Endothelial cell of umbilical vein (primary cell): ENCODE measurements at regions not wholly inside any gene's neighbourhood (a gene's known extent, or its start where the extent isn't known, plus 50 kb on each side); places are given as distances from the start of the nearest gene placed in this dataset.

Experiments used
- EZH2 ChIP-seq: IDR thresholded peaks from 2 replicates; pipeline ENCODE4 v1.6.1; 2012; ENCODE audit warnings: borderline replicate concordance, low read depth, mild to moderate bottlenecking, moderate library complexity, low read length, inconsistent platforms; ENCODE audit not compliant: severe bottlenecking
- JUN ChIP-seq: IDR thresholded peaks from 2 replicates; pipeline ENCODE4 v1.6.1; 2011; ENCODE audit warnings: borderline replicate concordance, low read depth; ENCODE audit not compliant: insufficient read length, insufficient read depth
- MAX ChIP-seq: IDR thresholded peaks from 2 replicates; pipeline ENCODE4 v1.6.1; 2011; ENCODE audit not compliant: insufficient read depth, insufficient read length
- MYC ChIP-seq: IDR thresholded peaks from one replicate; pipeline ENCODE4 v1.6.1; 2011; ENCODE audit warnings: mild to moderate bottlenecking, low read depth, low read length
- POLR2A ChIP-seq: IDR thresholded peaks from 2 replicates; pipeline ENCODE4 v1.6.1; 2012; ENCODE audit warnings: low read depth, mild to moderate bottlenecking, control low read depth, low read length
- POLR2AphosphoS5 ChIP-seq: IDR thresholded peaks from 2 replicates; pipeline ENCODE4 v1.6.1; 2012; ENCODE audit warnings: low read depth, mild to moderate bottlenecking, control low read depth, low read length, moderate library complexity; ENCODE audit not compliant: insufficient read depth
- TF ChIP-seq, protein P1 (sequence below), 2 donors: IDR thresholded peaks; 1 replicate in 1 of 2; 2 replicates in 1 of 2; pipeline ENCODE4 v1.5.1; 2011; ENCODE audit warnings: low read length in 2 of 2, mild to moderate bottlenecking in 2 of 2, moderate library complexity in 2 of 2, control low read depth in 1 of 2, inconsistent platforms in 1 of 2, low read depth in 1 of 2; ENCODE audit not compliant: insufficient read depth in 1 of 2; ENCODE audit errors: extremely low read depth in 1 of 2

DNA sequence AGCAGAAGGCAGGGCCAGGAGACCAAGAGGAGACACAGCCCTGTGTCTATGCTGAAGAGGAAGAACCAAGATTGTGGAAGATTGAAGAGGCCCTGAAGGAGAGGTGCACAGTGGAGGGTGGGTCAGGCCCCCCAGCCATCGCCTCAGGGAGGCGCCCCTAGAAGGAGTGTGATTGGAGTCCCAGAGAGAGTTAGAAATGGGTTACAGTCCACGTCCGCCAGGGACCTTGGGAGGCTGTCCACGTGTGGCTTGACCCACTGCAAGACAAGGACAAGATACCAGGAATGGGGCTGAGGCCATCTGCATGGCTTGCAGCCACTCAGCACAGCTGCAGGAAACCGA, 375.1 kb downstream of the NPHP4 start:
- TF ChIP-seq POLR2AphosphoS5 (no peak), EZH2 (no peak), MYC (no peak), JUN (no peak), POLR2A (no peak), MAX (no peak)
- TF ChIP-seq, protein P1, sequence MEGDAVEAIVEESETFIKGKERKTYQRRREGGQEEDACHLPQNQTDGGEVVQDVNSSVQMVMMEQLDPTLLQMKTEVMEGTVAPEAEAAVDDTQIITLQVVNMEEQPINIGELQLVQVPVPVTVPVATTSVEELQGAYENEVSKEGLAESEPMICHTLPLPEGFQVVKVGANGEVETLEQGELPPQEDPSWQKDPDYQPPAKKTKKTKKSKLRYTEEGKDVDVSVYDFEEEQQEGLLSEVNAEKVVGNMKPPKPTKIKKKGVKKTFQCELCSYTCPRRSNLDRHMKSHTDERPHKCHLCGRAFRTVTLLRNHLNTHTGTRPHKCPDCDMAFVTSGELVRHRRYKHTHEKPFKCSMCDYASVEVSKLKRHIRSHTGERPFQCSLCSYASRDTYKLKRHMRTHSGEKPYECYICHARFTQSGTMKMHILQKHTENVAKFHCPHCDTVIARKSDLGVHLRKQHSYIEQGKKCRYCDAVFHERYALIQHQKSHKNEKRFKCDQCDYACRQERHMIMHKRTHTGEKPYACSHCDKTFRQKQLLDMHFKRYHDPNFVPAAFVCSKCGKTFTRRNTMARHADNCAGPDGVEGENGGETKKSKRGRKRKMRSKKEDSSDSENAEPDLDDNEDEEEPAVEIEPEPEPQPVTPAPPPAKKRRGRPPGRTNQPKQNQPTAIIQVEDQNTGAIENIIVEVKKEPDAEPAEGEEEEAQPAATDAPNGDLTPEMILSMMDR (IDR thresholded peaks at IDR 0.05; ENCODE audit: extremely low read depth in 1 of 2, insufficient read depth in 1 of 2, low read depth in 1 of 2, low read length in 2 of 2), result no peak
